Neural progenitor cell (in vitro differentiated cells): ENCODE measurements at regions not wholly inside any gene's neighbourhood (a gene's known extent, or its start where the extent isn't known, plus 50 kb on each side); places are given as distances from the start of the nearest gene placed in this dataset.
"Not testable (repeated sequence)": the region's sequence is repeated elsewhere in the genome, so short reads cannot be mapped to it uniquely, and the experiment has no call there.

Experiments
- EZH2 ChIP-seq: fragments of 200-600 bp; sonication (generic); IDR thresholded peaks from 2 replicates; pipeline ENCODE4 v1.6.1; 2017; ENCODE audit warnings: antibody characterized with exemption, mild to moderate bottlenecking, moderate library complexity
- TF ChIP-seq, protein P1 (sequence below): fragments of 200-600 bp; sonication (generic); IDR thresholded peaks from 2 replicates; pipeline ENCODE4 v1.5.1; 2017; ENCODE audit warnings: antibody characterized with exemption, mild to moderate bottlenecking

- TF ChIP-seq, protein P1, sequence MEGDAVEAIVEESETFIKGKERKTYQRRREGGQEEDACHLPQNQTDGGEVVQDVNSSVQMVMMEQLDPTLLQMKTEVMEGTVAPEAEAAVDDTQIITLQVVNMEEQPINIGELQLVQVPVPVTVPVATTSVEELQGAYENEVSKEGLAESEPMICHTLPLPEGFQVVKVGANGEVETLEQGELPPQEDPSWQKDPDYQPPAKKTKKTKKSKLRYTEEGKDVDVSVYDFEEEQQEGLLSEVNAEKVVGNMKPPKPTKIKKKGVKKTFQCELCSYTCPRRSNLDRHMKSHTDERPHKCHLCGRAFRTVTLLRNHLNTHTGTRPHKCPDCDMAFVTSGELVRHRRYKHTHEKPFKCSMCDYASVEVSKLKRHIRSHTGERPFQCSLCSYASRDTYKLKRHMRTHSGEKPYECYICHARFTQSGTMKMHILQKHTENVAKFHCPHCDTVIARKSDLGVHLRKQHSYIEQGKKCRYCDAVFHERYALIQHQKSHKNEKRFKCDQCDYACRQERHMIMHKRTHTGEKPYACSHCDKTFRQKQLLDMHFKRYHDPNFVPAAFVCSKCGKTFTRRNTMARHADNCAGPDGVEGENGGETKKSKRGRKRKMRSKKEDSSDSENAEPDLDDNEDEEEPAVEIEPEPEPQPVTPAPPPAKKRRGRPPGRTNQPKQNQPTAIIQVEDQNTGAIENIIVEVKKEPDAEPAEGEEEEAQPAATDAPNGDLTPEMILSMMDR, result not testable (repeated sequence)
- not testable (repeated sequence) for TF ChIP-seq EZH2
Measured at GRCh38 chr14:106738598-106739258, 1212.3 kb downstream of the TMEM121 start.
